ENCODE measurements at regions not wholly inside any gene's neighbourhood (a gene's known extent, or its start where the extent isn't known, plus 50 kb on each side); places are given as distances from the start of the nearest gene placed in this dataset.

GRCh38 chr2:104749856-104750460 lies 104.0 kb upstream of the POU3F3 start:
- TF ChIP-seq, protein P1, sequence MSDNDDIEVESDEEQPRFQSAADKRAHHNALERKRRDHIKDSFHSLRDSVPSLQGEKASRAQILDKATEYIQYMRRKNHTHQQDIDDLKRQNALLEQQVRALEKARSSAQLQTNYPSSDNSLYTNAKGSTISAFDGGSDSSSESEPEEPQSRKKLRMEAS (IDR thresholded peaks at IDR 0.05): no peak
- no peak for TF ChIP-seq FOXM1 (IDR thresholded peaks at IDR 0.05; ENCODE audit: borderline replicate concordance, low read depth)
- no peak for TF ChIP-seq TAF1 (IDR thresholded peaks at IDR 0.05; ENCODE audit: low read depth)
- TF ChIP-seq RAD21 (IDR thresholded peaks at IDR 0.05; ENCODE audit: low read depth): no peak
- TF ChIP-seq EP300 (IDR thresholded peaks at IDR 0.05; ENCODE audit: borderline replicate concordance): no peak
- TF ChIP-seq CEBPB (IDR thresholded peaks at IDR 0.05): no peak
- TF ChIP-seq YY1 (IDR thresholded peaks at IDR 0.05; ENCODE audit: low read depth): no peak
- TF ChIP-seq, protein P2, sequence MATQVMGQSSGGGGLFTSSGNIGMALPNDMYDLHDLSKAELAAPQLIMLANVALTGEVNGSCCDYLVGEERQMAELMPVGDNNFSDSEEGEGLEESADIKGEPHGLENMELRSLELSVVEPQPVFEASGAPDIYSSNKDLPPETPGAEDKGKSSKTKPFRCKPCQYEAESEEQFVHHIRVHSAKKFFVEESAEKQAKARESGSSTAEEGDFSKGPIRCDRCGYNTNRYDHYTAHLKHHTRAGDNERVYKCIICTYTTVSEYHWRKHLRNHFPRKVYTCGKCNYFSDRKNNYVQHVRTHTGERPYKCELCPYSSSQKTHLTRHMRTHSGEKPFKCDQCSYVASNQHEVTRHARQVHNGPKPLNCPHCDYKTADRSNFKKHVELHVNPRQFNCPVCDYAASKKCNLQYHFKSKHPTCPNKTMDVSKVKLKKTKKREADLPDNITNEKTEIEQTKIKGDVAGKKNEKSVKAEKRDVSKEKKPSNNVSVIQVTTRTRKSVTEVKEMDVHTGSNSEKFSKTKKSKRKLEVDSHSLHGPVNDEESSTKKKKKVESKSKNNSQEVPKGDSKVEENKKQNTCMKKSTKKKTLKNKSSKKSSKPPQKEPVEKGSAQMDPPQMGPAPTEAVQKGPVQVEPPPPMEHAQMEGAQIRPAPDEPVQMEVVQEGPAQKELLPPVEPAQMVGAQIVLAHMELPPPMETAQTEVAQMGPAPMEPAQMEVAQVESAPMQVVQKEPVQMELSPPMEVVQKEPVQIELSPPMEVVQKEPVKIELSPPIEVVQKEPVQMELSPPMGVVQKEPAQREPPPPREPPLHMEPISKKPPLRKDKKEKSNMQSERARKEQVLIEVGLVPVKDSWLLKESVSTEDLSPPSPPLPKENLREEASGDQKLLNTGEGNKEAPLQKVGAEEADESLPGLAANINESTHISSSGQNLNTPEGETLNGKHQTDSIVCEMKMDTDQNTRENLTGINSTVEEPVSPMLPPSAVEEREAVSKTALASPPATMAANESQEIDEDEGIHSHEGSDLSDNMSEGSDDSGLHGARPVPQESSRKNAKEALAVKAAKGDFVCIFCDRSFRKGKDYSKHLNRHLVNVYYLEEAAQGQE (IDR thresholded peaks at IDR 0.05; ENCODE audit: low read depth): no peak
- TF ChIP-seq ZBTB7A (IDR thresholded peaks at IDR 0.05; ENCODE audit: low read depth): no peak
